GM23338 (cell line): ENCODE measurements at regions not wholly inside any gene's neighbourhood (a gene's known extent, or its start where the extent isn't known, plus 50 kb on each side); places are given as distances from the start of the nearest gene placed in this dataset.
A peak's percentile ranks its signal among the peaks of the same experiment; 100 is the strongest.

Experiments
- ATAC-seq: fragments of 200-7000 bp; cut with Tn5 transposase; 3 replicates; pipeline ENCODE4 v1.9.1; 2020
- DNase-seq: peaks from one replicate; pipeline ENCODE4 v3.0.0-alpha.2; 2015; ENCODE audit warnings: low spot score
- H2AFZ ChIP-seq: fragments of 200-600 bp; sonication (generic); 2 replicates; pipeline ENCODE4 v1.8.0; 2016; ENCODE audit warnings: antibody characterized with exemption, mild to moderate bottlenecking, moderate library complexity
- H3F3A ChIP-seq: fragments of 200-600 bp; sonication (generic); replicated peaks from 2 replicates; pipeline ENCODE4 v1.8.0; 2017; ENCODE audit warnings: antibody characterized with exemption, mixed run types, low read depth
- H3K27ac ChIP-seq: fragments of 200-600 bp; sonication (generic); 2 replicates; pipeline ENCODE4 v1.6.1; 2016; ENCODE audit warnings: low read depth
- H3K27me3 ChIP-seq: fragments of 200-600 bp; sonication (generic); 2 replicates; pipeline ENCODE4 v1.8.0; 2016; ENCODE audit warnings: mild to moderate bottlenecking, mixed run types, moderate library complexity; ENCODE audit not compliant: insufficient read depth
- H3K36me3 ChIP-seq: fragments of 200-600 bp; sonication (generic); 2 replicates; pipeline ENCODE4 v1.8.0; 2016; ENCODE audit warnings: mild to moderate bottlenecking; ENCODE audit not compliant: insufficient read depth
- H3K4me1 ChIP-seq: fragments of 200-600 bp; sonication (generic); 2 replicates; pipeline ENCODE4 v1.8.0; 2016; ENCODE audit warnings: mild to moderate bottlenecking, moderate library complexity; ENCODE audit not compliant: insufficient read depth
- H3K4me2 ChIP-seq: fragments of 200-600 bp; sonication (generic); 2 replicates; pipeline ENCODE4 v1.7.1; 2017; ENCODE audit warnings: mixed run types
- H3K4me3 ChIP-seq: fragments of 200-600 bp; sonication (generic); 2 replicates; pipeline ENCODE4 v1.6.1; 2016; ENCODE audit warnings: mixed run types
- H3K79me2 ChIP-seq: fragments of 200-600 bp; sonication (generic); replicated peaks from 2 replicates; pipeline ENCODE4 v1.8.0; 2017; ENCODE audit warnings: mild to moderate bottlenecking; ENCODE audit not compliant: insufficient read depth
- H3K9me2 ChIP-seq: fragments of 200-600 bp; sonication (generic); 2 replicates; pipeline ENCODE4 v1.8.0; 2017; ENCODE audit not compliant: insufficient read depth
- H4K20me1 ChIP-seq: fragments of 200-600 bp; sonication (generic); replicated peaks from 2 replicates; pipeline ENCODE4 v1.8.0; 2017; ENCODE audit warnings: mild to moderate bottlenecking; ENCODE audit not compliant: insufficient read depth
- H3K27ac Mint-ChIP-seq: 2 replicates; pipeline ENCODE4 v1.8.0; 2020; ENCODE audit warnings: inconsistent platforms, mild to moderate bottlenecking, moderate library complexity, mixed read lengths
- H3K27me3 Mint-ChIP-seq: 3 replicates; pipeline ENCODE4 v1.8.0; 2022; ENCODE audit warnings: low read depth, mild to moderate bottlenecking, moderate library complexity, mixed read lengths, inconsistent platforms; ENCODE audit not compliant: insufficient read depth, poor library complexity
- H3K36me3 Mint-ChIP-seq: 3 replicates; pipeline ENCODE4 v1.8.0; 2021; ENCODE audit warnings: low read depth, mild to moderate bottlenecking, inconsistent platforms, moderate library complexity, mixed read lengths
- H3K4me1 Mint-ChIP-seq: 3 replicates; pipeline ENCODE4 v1.8.0; 2020; ENCODE audit warnings: mild to moderate bottlenecking, inconsistent platforms, mixed read lengths
- H3K4me3 Mint-ChIP-seq: 3 replicates; pipeline ENCODE4 v1.8.0; 2021; ENCODE audit warnings: moderate library complexity, mild to moderate bottlenecking, inconsistent platforms, mixed read lengths
- H3K9me3 Mint-ChIP-seq: 3 replicates; pipeline ENCODE4 v1.8.0; 2020; ENCODE audit warnings: moderate library complexity, mild to moderate bottlenecking, inconsistent platforms, mixed read lengths
- CREB1 ChIP-seq: fragments of 250-450 bp; sonication (Bioruptor Pico); IDR thresholded peaks from 2 replicates; pipeline ENCODE4 v1.5.0; 2020; ENCODE audit warnings: low read depth, mild to moderate bottlenecking, moderate library complexity
- CTCF ChIP-seq, 2 experiments: fragments of 200-600 bp in 1 of 2; sonication (generic) in 1 of 2; conservative IDR thresholded peaks; 2 replicates each; pipeline versions ENCODE4 v1.5.1 to v1.6.1; 2016 to 2017; ENCODE audit warnings: antibody characterized with exemption in 2 of 2, low read depth in 2 of 2, mild to moderate bottlenecking in 2 of 2, moderate library complexity in 1 of 2
- ETS1 ChIP-seq: IDR thresholded peaks from 2 replicates; pipeline ENCODE4 v1.6.1; 2016; ENCODE audit warnings: antibody characterized with exemption
- EZH2 ChIP-seq: fragments of 200-600 bp; sonication (generic); IDR thresholded peaks from one replicate; pipeline ENCODE4 v1.8.0; 2017; ENCODE audit warnings: antibody characterized with exemption, mild to moderate bottlenecking, low read depth; ENCODE audit not compliant: unreplicated experiment
- STAT1 ChIP-seq: IDR thresholded peaks from one replicate; pipeline ENCODE4 v1.6.1; 2016; ENCODE audit warnings: antibody characterized with exemption; ENCODE audit not compliant: unreplicated experiment
- ZNF462 ChIP-seq: fragments of 250-450 bp; sonication (Bioruptor Pico); IDR thresholded peaks from 2 replicates; pipeline ENCODE4 v1.5.0; 2020; ENCODE audit warnings: mild to moderate bottlenecking, moderate library complexity

DNA sequence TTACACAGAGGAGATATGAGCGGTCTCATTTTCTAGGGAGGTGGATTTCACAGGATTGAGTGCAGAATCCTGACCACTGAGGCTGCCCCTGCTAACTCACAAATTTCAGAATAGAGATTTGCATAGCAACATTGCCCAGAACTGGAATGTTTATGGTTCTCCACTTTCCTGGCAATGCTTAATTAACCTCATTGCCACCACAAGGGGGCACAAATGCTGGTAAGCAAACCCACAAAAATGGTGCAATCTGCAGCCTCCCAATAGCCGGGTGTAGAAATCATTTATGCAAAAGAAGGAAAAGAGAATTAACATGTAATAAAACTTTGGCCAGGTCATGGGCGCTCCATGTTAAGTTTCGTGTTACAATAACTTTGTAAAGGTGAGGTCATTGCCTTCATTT is 112.4 kb downstream of the CYRIA start:
- Histone ChIP-seq H3K4me3 (no peak overlapping the region), H3K4me1 (no peaks in the 10 kb centered on the region), H3K79me2 (no peaks in the 10 kb centered on the region), H3K4me2 (no peak overlapping the region), H3K27ac (no peak overlapping the region), H2AFZ (no peak overlapping the region), H4K20me1 (no peaks in the 10 kb centered on the region; the same call in 1 of the 2 replicates), H3K9me2 (no peaks in the 10 kb centered on the region), H3K27me3 (no peaks in the 10 kb centered on the region), H3F3A (no peaks in the 10 kb centered on the region), H3K36me3 (no peaks in the 10 kb centered on the region)
- Mint-ChIP-seq H3K27me3 (peaks cover 3% of the 10 kb centered on the region), H3K27ac (no peak overlapping the region), H3K36me3 (no peaks in the 10 kb centered on the region), H3K4me1 (peaks cover 8% of the 10 kb centered on the region; the same call in 2 of the 3 replicates), H3K9me3 (no peaks in the 10 kb centered on the region), H3K4me3 (no peak overlapping the region)
- no peak for TF ChIP-seq ETS1
- TF ChIP-seq CTCF (conservative IDR thresholded peaks at IDR 0.05; ENCODE audit: low read depth in 2 of 2) = peak; percentile 82 to 86
- DNase-seq (peak; percentile 77), ATAC-seq (peak; percentile 71)

- no peaks in the 10 kb centered on the region for H3K27me3 ChIP-seq
- Mint-ChIP-seq H3K27ac (no peak overlapping the region), H3K4me3 (no peak overlapping the region), H3K27me3 (peaks cover 3% of the 10 kb centered on the region), H3K4me1 (peaks cover 8% of the 10 kb centered on the region; the same call in 2 of the 3 replicates), H3K36me3 (no peaks in the 10 kb centered on the region), H3K9me3 (no peaks in the 10 kb centered on the region)
- H3K4me2 ChIP-seq = no peak overlapping the region
- H3F3A ChIP-seq = no peaks in the 10 kb centered on the region
- no peaks in the 10 kb centered on the region; the same call in 1 of the 2 replicates for H4K20me1 ChIP-seq
- no peak for TF ChIP-seq STAT1
- no peak for TF ChIP-seq CREB1
- H2AFZ ChIP-seq = no peak overlapping the region
- no peaks in the 10 kb centered on the region for H3K36me3 ChIP-seq
- no peaks in the 10 kb centered on the region for H3K79me2 ChIP-seq
- ATAC-seq (no peak), DNase-seq (no peak)
- H3K4me3 ChIP-seq = no peak overlapping the region
- no peak overlapping the region for H3K27ac ChIP-seq
- H3K9me2 ChIP-seq = no peaks in the 10 kb centered on the region
- H3K4me1 ChIP-seq = no peaks in the 10 kb centered on the region
These were observed 113.4 kb downstream of the CYRIA start for GRCh38 chr2:16552202-16552601.

DNA sequence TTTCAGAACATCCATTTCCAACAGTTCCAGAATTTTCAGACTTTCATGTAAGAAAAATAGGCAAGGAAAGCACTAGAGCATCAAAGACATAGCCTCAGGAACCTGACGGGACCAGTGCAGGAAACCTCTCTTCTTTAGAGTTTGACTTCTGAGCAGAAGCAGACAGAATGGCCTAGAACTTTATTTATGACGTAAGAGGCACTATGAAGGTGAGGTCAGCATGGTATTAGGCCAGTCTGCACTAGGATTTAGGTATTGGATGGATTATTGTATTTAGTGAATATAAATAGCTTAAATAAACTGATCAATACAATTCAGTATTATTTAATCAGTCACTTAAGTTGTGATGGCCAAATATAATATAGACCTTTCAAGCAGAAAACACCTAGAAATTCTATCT is 117.6 kb downstream of the CYRIA start:
- Histone ChIP-seq H3K4me2 (no peak overlapping the region), H3K27ac (no peak overlapping the region), H3K9me2 (no peaks in the 10 kb centered on the region), H4K20me1 (no peaks in the 10 kb centered on the region; the same call in 1 of the 2 replicates), H3K79me2 (no peaks in the 10 kb centered on the region), H2AFZ (no peak overlapping the region), H3K4me3 (no peak overlapping the region), H3K4me1 (no peaks in the 10 kb centered on the region), H3F3A (no peaks in the 10 kb centered on the region), H3K27me3 (no peaks in the 10 kb centered on the region), H3K36me3 (no peaks in the 10 kb centered on the region)
- DNase-seq (no peak), ATAC-seq (no peak)
- Mint-ChIP-seq H3K36me3 (no peaks in the 10 kb centered on the region), H3K27ac (no peak overlapping the region), H3K27me3 (peaks cover 1% of the 10 kb centered on the region), H3K4me1 (no peaks in the 10 kb centered on the region), H3K9me3 (no peaks in the 10 kb centered on the region), H3K4me3 (no peak overlapping the region)
- no peak for TF ChIP-seq ZNF462 (CRISPR knock-in tag)
- TF ChIP-seq EZH2 = no peak
